ENCODE measurements at regions not wholly inside any gene's neighbourhood (a gene's known extent, or its start where the extent isn't known, plus 50 kb on each side); places are given as distances from the start of the nearest gene placed in this dataset.

- no peak for DNase-seq (ENCODE audit: low spot score)
Measured at GRCh38 chr4:11593576-11594116, 165.0 kb upstream of the HS3ST1 start.

GRCh38 chr4:11592276-11592675 lies 163.6 kb upstream of the HS3ST1 start:
- no peak for DNase-seq (ENCODE audit: low spot score)

GRCh38 chr4:11590132-11590531 lies 161.4 kb upstream of the HS3ST1 start:
- no peak for DNase-seq (ENCODE audit: low spot score)

GRCh38 chr4:11589676-11590075 lies 161.0 kb upstream of the HS3ST1 start:
- DNase-seq (ENCODE audit: low spot score): no peak

- DNase-seq (ENCODE audit: low spot score): no peak
Measured at GRCh38 chr4:11587797-11588196, 159.1 kb upstream of the HS3ST1 start.

- no peak for DNase-seq (ENCODE audit: low spot score)
Measured at GRCh38 chr4:11585506-11585905, 156.8 kb upstream of the HS3ST1 start.

- no peak for DNase-seq (ENCODE audit: low spot score)
Measured at GRCh38 chr4:11568511-11568910, 139.8 kb upstream of the HS3ST1 start.

GRCh38 chr4:11566444-11567022 lies 137.8 kb upstream of the HS3ST1 start:
- DNase-seq (ENCODE audit: low spot score): no peak

- DNase-seq (ENCODE audit: low spot score): no peak
Measured at GRCh38 chr4:11565899-11566298, 137.2 kb upstream of the HS3ST1 start.

GRCh38 chr4:11565213-11565612 lies 136.5 kb upstream of the HS3ST1 start:
- no peak for DNase-seq (ENCODE audit: low spot score)

GRCh38 chr4:11564021-11564420 lies 135.3 kb upstream of the HS3ST1 start:
- no peak for DNase-seq (ENCODE audit: low spot score)

- DNase-seq (ENCODE audit: low spot score): no peak
Measured at GRCh38 chr4:11549525-11549924, 120.8 kb upstream of the HS3ST1 start.

- DNase-seq (ENCODE audit: low spot score): no peak
Measured at GRCh38 chr4:11548597-11549082, 119.9 kb upstream of the HS3ST1 start.

- no peak for DNase-seq (ENCODE audit: low spot score)
Measured at GRCh38 chr4:11546391-11547175, 117.9 kb upstream of the HS3ST1 start.

GRCh38 chr4:11545651-11546050 lies 117.0 kb upstream of the HS3ST1 start:
- DNase-seq (ENCODE audit: low spot score): no peak

GRCh38 chr4:11544211-11544610 lies 115.5 kb upstream of the HS3ST1 start:
- DNase-seq (ENCODE audit: low spot score): no peak

GRCh38 chr4:11543706-11544105 lies 115.0 kb upstream of the HS3ST1 start:
- no peak for DNase-seq (ENCODE audit: low spot score)

- DNase-seq (ENCODE audit: low spot score): no peak
Measured at GRCh38 chr4:11542952-11543351, 114.3 kb upstream of the HS3ST1 start.

GRCh38 chr4:11537846-11538245 lies 109.2 kb upstream of the HS3ST1 start:
- no peak for DNase-seq (ENCODE audit: low spot score)

GRCh38 chr4:11535333-11535732 lies 106.6 kb upstream of the HS3ST1 start:
- DNase-seq (ENCODE audit: low spot score): no peak

- no peak for DNase-seq (ENCODE audit: low spot score)
Measured at GRCh38 chr4:11534623-11535302, 106.1 kb upstream of the HS3ST1 start.

- no peak for DNase-seq (ENCODE audit: low spot score)
Measured at GRCh38 chr4:11532138-11532537, 103.4 kb upstream of the HS3ST1 start.
